Right lobe of liver (tissue), 4 donors: ENCODE measurements at regions not wholly inside any gene's neighbourhood (a gene's known extent, or its start where the extent isn't known, plus 50 kb on each side); places are given as distances from the start of the nearest gene placed in this dataset.
"Not testable (repeated sequence)": the region's sequence is repeated elsewhere in the genome, so short reads cannot be mapped to it uniquely, and the experiment has no call there.

Experiments
- POLR2A ChIP-seq: fragments of 450-650 bp; IDR thresholded peaks from one replicate; pipeline ENCODE4 v1.6.1; 2017; ENCODE audit warnings: antibody characterized with exemption, mild to moderate bottlenecking
- TF ChIP-seq, protein P1 (sequence below), 4 donors: fragments of 200-600 bp in 3 of 4; fragments of 450-650 bp in 1 of 4; IDR thresholded peaks; one replicate each; pipeline versions ENCODE4 v1.5.1 to v1.8.0; 2016 to 2022; ENCODE audit warnings: antibody characterized with exemption in 4 of 4, mild to moderate bottlenecking in 2 of 4
- donor health status: DM: no; HTN: no; CAD: no.
- donor health status: DM: no; HTN: no; CAD: no.
- donor health status: DM: no; HTN: yes; CAD: no.

DNA sequence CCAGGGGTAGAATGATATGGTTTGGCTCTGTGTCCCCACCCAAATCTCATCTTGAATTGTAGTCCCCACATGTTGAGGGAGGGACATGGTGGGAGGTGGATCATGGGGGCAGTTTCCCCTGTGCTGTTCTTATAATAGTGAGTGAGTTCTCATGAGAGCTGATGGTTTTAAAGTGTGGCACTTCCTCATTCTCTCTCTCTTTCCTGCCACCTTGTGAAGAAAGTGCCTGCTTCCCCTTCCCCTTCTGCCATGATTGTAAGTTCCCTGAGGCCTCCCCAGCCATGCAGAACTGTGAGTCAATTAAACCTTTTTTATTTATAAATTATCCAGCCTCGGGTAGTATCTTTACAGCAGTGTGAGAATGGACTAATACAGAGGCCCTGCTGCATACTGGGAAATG lies 201.1 kb downstream of the LARP7 start:
- not testable (repeated sequence) for TF ChIP-seq POLR2A
- TF ChIP-seq, protein P1, sequence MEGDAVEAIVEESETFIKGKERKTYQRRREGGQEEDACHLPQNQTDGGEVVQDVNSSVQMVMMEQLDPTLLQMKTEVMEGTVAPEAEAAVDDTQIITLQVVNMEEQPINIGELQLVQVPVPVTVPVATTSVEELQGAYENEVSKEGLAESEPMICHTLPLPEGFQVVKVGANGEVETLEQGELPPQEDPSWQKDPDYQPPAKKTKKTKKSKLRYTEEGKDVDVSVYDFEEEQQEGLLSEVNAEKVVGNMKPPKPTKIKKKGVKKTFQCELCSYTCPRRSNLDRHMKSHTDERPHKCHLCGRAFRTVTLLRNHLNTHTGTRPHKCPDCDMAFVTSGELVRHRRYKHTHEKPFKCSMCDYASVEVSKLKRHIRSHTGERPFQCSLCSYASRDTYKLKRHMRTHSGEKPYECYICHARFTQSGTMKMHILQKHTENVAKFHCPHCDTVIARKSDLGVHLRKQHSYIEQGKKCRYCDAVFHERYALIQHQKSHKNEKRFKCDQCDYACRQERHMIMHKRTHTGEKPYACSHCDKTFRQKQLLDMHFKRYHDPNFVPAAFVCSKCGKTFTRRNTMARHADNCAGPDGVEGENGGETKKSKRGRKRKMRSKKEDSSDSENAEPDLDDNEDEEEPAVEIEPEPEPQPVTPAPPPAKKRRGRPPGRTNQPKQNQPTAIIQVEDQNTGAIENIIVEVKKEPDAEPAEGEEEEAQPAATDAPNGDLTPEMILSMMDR (IDR thresholded peaks at IDR 0.05), result not testable (repeated sequence)
